ENCODE measurements at regions not wholly inside any gene's neighbourhood (a gene's known extent, or its start where the extent isn't known, plus 50 kb on each side); places are given as distances from the start of the nearest gene placed in this dataset.

DNA sequence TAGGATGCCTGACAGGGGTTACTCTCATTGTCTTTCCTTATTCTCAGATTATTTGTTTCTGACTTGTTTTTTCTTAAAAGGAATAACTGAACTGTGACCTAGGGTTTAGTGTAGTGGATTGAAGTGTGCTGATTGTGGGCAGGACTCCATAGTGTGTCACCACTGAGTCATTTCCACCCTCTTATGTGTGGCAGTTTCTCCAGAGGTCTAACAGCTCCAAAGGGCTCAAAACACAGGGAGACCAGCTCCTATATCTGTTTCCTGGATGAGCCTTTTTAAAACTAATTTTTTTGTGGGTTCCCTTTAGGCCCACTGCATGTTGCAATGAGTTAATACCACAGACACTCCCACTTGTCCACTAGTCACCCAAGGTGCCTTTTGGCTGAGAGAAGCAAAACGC is 951.1 kb upstream of the ADGRB3 start:
- no peak for TF ChIP-seq KDM1A (IDR thresholded peaks at IDR 0.05; ENCODE audit: borderline replicate concordance)
- no peak for TF ChIP-seq EGR1 (IDR thresholded peaks at IDR 0.05; ENCODE audit: borderline replicate concordance in 1 of 2, low read depth in 2 of 2, low read length in 2 of 2)
- no peak for TF ChIP-seq RUNX3 (IDR thresholded peaks at IDR 0.05; ENCODE audit: low read length)
- no peak for TF ChIP-seq TAF1 (IDR thresholded peaks at IDR 0.05; ENCODE audit: borderline replicate concordance, low read depth, low read length)
- Histone ChIP-seq H3K4me2 (ENCODE audit: control insufficient read depth, insufficient read depth) (no peak overlapping the region), H3K79me2 (ENCODE audit: control insufficient read depth, insufficient read depth, low read length) (no peaks in the 10 kb centered on the region), H3K27ac (ENCODE audit: control insufficient read depth, insufficient read depth) (no peak overlapping the region), H3K9ac (ENCODE audit: control insufficient read depth, insufficient read depth, low read length) (no peak overlapping the region), H3K36me3 (ENCODE audit: control insufficient read depth in 2 of 2, insufficient read depth in 2 of 2, low read length in 1 of 2) (no peaks in the 10 kb centered on the region), H3K27me3 (replicated peaks in 1 of 2; ENCODE audit: control insufficient read depth in 2 of 2, insufficient read depth in 2 of 2, low read length in 1 of 2) (no peaks in the 10 kb centered on the region), H4K20me1 (ENCODE audit: control insufficient read depth, insufficient read depth) (no peaks in the 10 kb centered on the region), H3K9me3 (replicated peaks; ENCODE audit: control insufficient read depth, insufficient read depth, low read length) (no peaks in the 10 kb centered on the region), H3K4me3 (no peak overlapping the region), H2AFZ (ENCODE audit: control insufficient read depth, low read depth, low read length) (no peak overlapping the region), H3K4me1 (ENCODE audit: control insufficient read depth, insufficient read depth, low read length) (no peaks in the 10 kb centered on the region)
- no TSS peak for BruUV-seq (replicated peaks)
- in situ Hi-C loops (cut with MboI) (no loop called here), intact Hi-C loops (cut with micrococcal nuclease; ENCODE audit: unreplicated experiment) (no loop called here)
- WGBS (ENCODE audit: insufficient coverage, insufficient replicate concordance, low lambda C conversion rate, missing lambda C conversion rate) = 0% methylated on average over 1 of the region's 1 CpG
- SMC1A ChIA-PET (ENCODE audit: uncharacterized antibody, unreplicated experiment) = interaction anchor here (1.7 kb wide), 1 partner anchor 12 kb away, joined by 3 read pairs; no protein-coding TSS in a partner anchor
- RAD21 ChIA-PET (ENCODE audit: unreplicated experiment) = no interaction called here
- POLR2A ChIA-PET = no interaction called here
- FAIRE-seq = no peak
- CTCF ChIA-PET = no interaction called here
- no peak for DNase-seq (ENCODE audit: low read depth, low spot score)
- no peak for ATAC-seq

DNA sequence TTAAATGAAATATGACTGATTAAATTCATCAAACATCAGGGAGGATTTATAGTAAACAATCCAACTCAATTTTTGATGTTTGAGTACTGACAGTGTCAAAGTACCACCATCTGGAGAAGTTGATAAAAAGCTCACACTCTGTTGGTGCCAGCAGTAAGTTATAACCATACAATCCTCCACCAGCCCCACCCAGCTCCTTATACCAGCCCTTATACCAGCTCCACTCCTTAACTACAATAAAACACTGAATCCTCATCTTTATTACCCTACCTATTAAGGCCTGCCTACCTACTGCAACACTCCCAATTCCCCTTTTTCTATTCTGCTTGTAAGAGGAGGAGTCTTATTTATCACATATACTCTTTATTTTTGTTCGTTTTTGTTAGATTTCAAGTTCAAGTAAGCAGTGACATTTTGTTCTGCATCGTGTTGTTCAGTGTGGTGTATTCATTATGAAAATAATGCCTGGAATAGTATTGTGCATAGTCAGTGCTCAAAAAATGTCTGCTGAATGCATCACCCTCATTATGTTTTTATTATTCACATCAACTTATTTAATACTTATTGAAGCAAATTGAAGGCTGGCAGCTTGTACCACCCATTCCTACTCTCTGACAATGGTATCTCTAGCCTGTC is 954.7 kb upstream of the ADGRB3 start:
- BruUV-seq (replicated peaks) = no TSS peak
- POLR2A ChIA-PET = no interaction called here
- SMC1A ChIA-PET (ENCODE audit: uncharacterized antibody, unreplicated experiment) = no interaction called here
- TF ChIP-seq TCF12 (IDR thresholded peaks at IDR 0.05; ENCODE audit: low read depth, low read length) (no peak), SMAD5 (IDR thresholded peaks at IDR 0.05; ENCODE audit: low read depth) (no peak), ZZZ3 (IDR thresholded peaks at IDR 0.05; ENCODE audit: control insufficient read depth, insufficient read length, low read depth) (no peak), ZNF384 (IDR thresholded peaks at IDR 0.05; ENCODE audit: borderline replicate concordance, low read depth, low read length) (no peak), NFYA (IDR thresholded peaks at IDR 0.05; ENCODE audit: borderline replicate concordance, low read depth, low read length) (no peak), HDAC2 (IDR thresholded peaks at IDR 0.05) (no peak), RUNX3 (IDR thresholded peaks at IDR 0.05; ENCODE audit: low read length) (no peak), ATF7 (IDR thresholded peaks at IDR 0.05; ENCODE audit: low read depth) (no peak), PML (IDR thresholded peaks at IDR 0.05; ENCODE audit: low read length) (no peak), FOS (IDR thresholded peaks at IDR 0.05; ENCODE audit: borderline replicate concordance, extremely low read depth, insufficient read length) (no peak), RAD21 (IDR thresholded peaks at IDR 0.05; ENCODE audit: insufficient read depth, low read depth, low read length) (no peak), NR2C2 (IDR thresholded peaks at IDR 0.05; ENCODE audit: borderline replicate concordance, control insufficient read depth, insufficient read length, low read depth) (no peak), POU2F2 (IDR thresholded peaks at IDR 0.05; ENCODE audit: borderline replicate concordance, low read depth, low read length) (no peak)
- TF ChIP-seq, protein P1, sequence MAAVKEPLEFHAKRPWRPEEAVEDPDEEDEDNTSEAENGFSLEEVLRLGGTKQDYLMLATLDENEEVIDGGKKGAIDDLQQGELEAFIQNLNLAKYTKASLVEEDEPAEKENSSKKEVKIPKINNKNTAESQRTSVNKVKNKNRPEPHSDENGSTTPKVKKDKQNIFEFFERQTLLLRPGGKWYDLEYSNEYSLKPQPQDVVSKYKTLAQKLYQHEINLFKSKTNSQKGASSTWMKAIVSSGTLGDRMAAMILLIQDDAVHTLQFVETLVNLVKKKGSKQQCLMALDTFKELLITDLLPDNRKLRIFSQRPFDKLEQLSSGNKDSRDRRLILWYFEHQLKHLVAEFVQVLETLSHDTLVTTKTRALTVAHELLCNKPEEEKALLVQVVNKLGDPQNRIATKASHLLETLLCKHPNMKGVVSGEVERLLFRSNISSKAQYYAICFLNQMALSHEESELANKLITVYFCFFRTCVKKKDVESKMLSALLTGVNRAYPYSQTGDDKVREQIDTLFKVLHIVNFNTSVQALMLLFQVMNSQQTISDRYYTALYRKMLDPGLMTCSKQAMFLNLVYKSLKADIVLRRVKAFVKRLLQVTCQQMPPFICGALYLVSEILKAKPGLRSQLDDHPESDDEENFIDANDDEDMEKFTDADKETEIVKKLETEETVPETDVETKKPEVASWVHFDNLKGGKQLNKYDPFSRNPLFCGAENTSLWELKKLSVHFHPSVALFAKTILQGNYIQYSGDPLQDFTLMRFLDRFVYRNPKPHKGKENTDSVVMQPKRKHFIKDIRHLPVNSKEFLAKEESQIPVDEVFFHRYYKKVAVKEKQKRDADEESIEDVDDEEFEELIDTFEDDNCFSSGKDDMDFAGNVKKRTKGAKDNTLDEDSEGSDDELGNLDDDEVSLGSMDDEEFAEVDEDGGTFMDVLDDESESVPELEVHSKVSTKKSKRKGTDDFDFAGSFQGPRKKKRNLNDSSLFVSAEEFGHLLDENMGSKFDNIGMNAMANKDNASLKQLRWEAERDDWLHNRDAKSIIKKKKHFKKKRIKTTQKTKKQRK (IDR thresholded peaks at IDR 0.05; ENCODE audit: low read depth, low read length) = no peak

More for the DNA sequence above, 954.7 kb upstream of the ADGRB3 start:
- Histone ChIP-seq H3K9ac (ENCODE audit: control insufficient read depth, insufficient read depth, low read length) (no peak overlapping the region), H3K36me3 (ENCODE audit: control insufficient read depth in 2 of 2, insufficient read depth in 2 of 2, low read length in 1 of 2) (no peaks in the 10 kb centered on the region), H4K20me1 (ENCODE audit: control insufficient read depth, insufficient read depth) (no peaks in the 10 kb centered on the region), H3K4me1 (ENCODE audit: control insufficient read depth, insufficient read depth, low read length) (no peaks in the 10 kb centered on the region), H3K79me2 (ENCODE audit: control insufficient read depth, insufficient read depth, low read length) (no peaks in the 10 kb centered on the region), H2AFZ (ENCODE audit: control insufficient read depth, low read depth, low read length) (no peak overlapping the region), H3K4me2 (ENCODE audit: control insufficient read depth, insufficient read depth) (no peak overlapping the region), H3K9me3 (replicated peaks; ENCODE audit: control insufficient read depth, insufficient read depth, low read length) (no peaks in the 10 kb centered on the region), H3K27ac (ENCODE audit: control insufficient read depth, insufficient read depth) (no peak overlapping the region), H3K4me3 (no peak overlapping the region), H3K27me3 (replicated peaks in 1 of 2; ENCODE audit: control insufficient read depth in 2 of 2, insufficient read depth in 2 of 2, low read length in 1 of 2) (no peaks in the 10 kb centered on the region)
- no peak for ATAC-seq
- ChIA-PET RAD21 (ENCODE audit: unreplicated experiment) (no interaction called here), CTCF (no interaction called here)
- in situ Hi-C loops (cut with MboI) = no loop called here
- DNase-seq (ENCODE audit: low read depth, low spot score) = no peak
- intact Hi-C loops (cut with micrococcal nuclease; ENCODE audit: unreplicated experiment) = no loop called here
- FAIRE-seq = no peak
- 0% methylated on average over 2 of the region's 2 CpGs for WGBS (ENCODE audit: insufficient coverage, insufficient replicate concordance, low lambda C conversion rate, missing lambda C conversion rate)
